HEK293 (cell line): ENCODE measurements at regions not wholly inside any gene's neighbourhood (a gene's known extent, or its start where the extent isn't known, plus 50 kb on each side); places are given as distances from the start of the nearest gene placed in this dataset.

Experiments
- CTCF ChIA-PET: fragments of 350-600 bp; formaldehyde crosslinking; extraction: SDS; loops from one replicate; lab custom pipeline; 2021; ENCODE audit warnings: antibody characterized with exemption; lab: Yijun Ruan, JAX
- POLR2A ChIA-PET: fragments of 300-600 bp; formaldehyde crosslinking; extraction: SDS; loops from one replicate; lab custom pipeline; 2020; ENCODE audit warnings: antibody characterized with exemption, inconsistent platforms; lab: Yijun Ruan, JAX
- H3K27ac ChIP-seq: fragments of 200-500 bp; sonication (Bioruptor generic); 2 replicates; pipeline ENCODE4 v1.5.1; 2014; ENCODE audit warnings: low read depth, low read length, control low read depth, inconsistent platforms; ENCODE audit errors: extremely low read depth
- H3K36me3 ChIP-seq, 2 experiments: fragments of 200-500 bp in 1 of 2; sonication (Bioruptor generic) in 1 of 2; 1 replicate in 1 of 2; 2 replicates in 1 of 2; pipeline ENCODE4 v1.5.1; 2014 to 2017; ENCODE audit warnings: inconsistent platforms in 2 of 2, low read length in 2 of 2; ENCODE audit not compliant: control insufficient read depth in 2 of 2, insufficient read depth in 1 of 2
- H3K4me1 ChIP-seq: fragments of 200-500 bp; sonication (Bioruptor generic); 2 replicates; pipeline ENCODE4 v1.5.1; 2014; ENCODE audit warnings: mild to moderate bottlenecking, low read length, inconsistent platforms; ENCODE audit not compliant: control insufficient read depth, insufficient read depth
- H3K4me3 ChIP-seq: 2 replicates; pipeline ENCODE4 v1.5.1; 2011; ENCODE audit warnings: low read depth, mild to moderate bottlenecking, control low read depth, low read length, moderate library complexity
- H3K9me3 ChIP-seq: fragments of 200-500 bp; sonication (Bioruptor generic); 2 replicates; pipeline ENCODE4 v1.5.1; 2014; ENCODE audit warnings: low read depth, low read length, inconsistent platforms; ENCODE audit not compliant: control insufficient read depth, insufficient read depth
- IKZF3 ChIP-seq: fragments of 450-650 bp; IDR thresholded peaks from 2 replicates; pipeline ENCODE4 v1.5.0; 2018; ENCODE audit warnings: missing biosample characterization, mild to moderate bottlenecking, missing genetic modification characterization, moderate library complexity
- MYNN ChIP-seq: fragments of 450-650 bp; formaldehyde crosslinking; IDR thresholded peaks from 2 replicates; pipeline ENCODE4 v1.5.1; 2016; ENCODE audit warnings: missing biosample characterization, missing genetic modification characterization, borderline replicate concordance
- REPIN1 ChIP-seq: fragments of 450-650 bp; formaldehyde crosslinking; IDR thresholded peaks from 2 replicates; pipeline ENCODE4 v1.5.1; 2017; ENCODE audit warnings: missing biosample characterization, missing genetic modification characterization, low read depth
- ZFP41 ChIP-seq: fragments of 450-650 bp; formaldehyde crosslinking; IDR thresholded peaks from 2 replicates; pipeline ENCODE4 v1.5.1; 2016; ENCODE audit warnings: missing biosample characterization, missing genetic modification characterization, borderline replicate concordance
- ZFP69B ChIP-seq: fragments of 450-650 bp; formaldehyde crosslinking; IDR thresholded peaks from 2 replicates; pipeline ENCODE4 v1.5.1; 2016; ENCODE audit warnings: missing biosample characterization, missing genetic modification characterization
- ZNF184 ChIP-seq: fragments of 450-650 bp; IDR thresholded peaks from 2 replicates; pipeline ENCODE4 v1.5.1; 2018; ENCODE audit warnings: missing biosample characterization, mild to moderate bottlenecking, missing genetic modification characterization
- ZNF2 ChIP-seq: fragments of 450-650 bp; formaldehyde crosslinking; IDR thresholded peaks from 2 replicates; pipeline ENCODE4 v1.5.1; 2016; ENCODE audit warnings: missing biosample characterization, missing genetic modification characterization
- ZNF214 ChIP-seq: fragments of 450-650 bp; formaldehyde crosslinking; IDR thresholded peaks from 2 replicates; pipeline ENCODE4 v1.5.1; 2017; ENCODE audit warnings: missing biosample characterization, mild to moderate bottlenecking, missing genetic modification characterization, borderline replicate concordance
- ZNF501 ChIP-seq: fragments of 450-650 bp; formaldehyde crosslinking; IDR thresholded peaks from 2 replicates; pipeline ENCODE4 v1.5.1; 2016; ENCODE audit warnings: missing biosample characterization, missing genetic modification characterization
- ZNF530 ChIP-seq: fragments of 450-650 bp; formaldehyde crosslinking; IDR thresholded peaks from 2 replicates; pipeline ENCODE4 v1.5.1; 2016; ENCODE audit warnings: low read depth, missing biosample characterization, missing genetic modification characterization
- ZNF623 ChIP-seq: fragments of 450-650 bp; formaldehyde crosslinking; IDR thresholded peaks from 2 replicates; pipeline ENCODE4 v1.5.1; 2016; ENCODE audit warnings: missing biosample characterization, missing genetic modification characterization
- ZNF629 ChIP-seq: fragments of 450-650 bp; formaldehyde crosslinking; IDR thresholded peaks from 2 replicates; pipeline ENCODE4 v1.5.1; 2017; ENCODE audit warnings: missing biosample characterization, missing genetic modification characterization
- ZNF707 ChIP-seq: fragments of 450-650 bp; formaldehyde crosslinking; IDR thresholded peaks from 2 replicates; pipeline ENCODE4 v1.5.1; 2016; ENCODE audit warnings: missing biosample characterization, missing genetic modification characterization
- ZNF785 ChIP-seq: fragments of 450-650 bp; formaldehyde crosslinking; IDR thresholded peaks from 2 replicates; pipeline ENCODE4 v1.5.1; 2016; ENCODE audit warnings: missing biosample characterization, missing genetic modification characterization
- TF ChIP-seq, protein P1 (sequence below): fragments of 450-650 bp; formaldehyde crosslinking; IDR thresholded peaks from 2 replicates; pipeline ENCODE4 v1.5.1; 2016; ENCODE audit warnings: missing biosample characterization, missing genetic modification characterization
- TF ChIP-seq, protein P2 (sequence below): fragments of 450-650 bp; formaldehyde crosslinking; IDR thresholded peaks from 2 replicates; pipeline ENCODE4 v1.5.1; 2016; ENCODE audit warnings: missing biosample characterization, missing genetic modification characterization
- TF ChIP-seq, protein P3 (sequence below): fragments of 450-650 bp; formaldehyde crosslinking; IDR thresholded peaks from 2 replicates; pipeline ENCODE4 v1.5.1; 2016; ENCODE audit warnings: missing biosample characterization, missing genetic modification characterization
- TF ChIP-seq, protein P4 (sequence below): fragments of 450-650 bp; formaldehyde crosslinking; IDR thresholded peaks from 2 replicates; pipeline ENCODE4 v1.5.1; 2016; ENCODE audit warnings: missing biosample characterization, missing genetic modification characterization
- TF ChIP-seq, protein P5 (sequence below): fragments of 450-650 bp; formaldehyde crosslinking; IDR thresholded peaks from 2 replicates; pipeline ENCODE4 v1.5.1; 2016; ENCODE audit warnings: missing biosample characterization, missing genetic modification characterization

DNA sequence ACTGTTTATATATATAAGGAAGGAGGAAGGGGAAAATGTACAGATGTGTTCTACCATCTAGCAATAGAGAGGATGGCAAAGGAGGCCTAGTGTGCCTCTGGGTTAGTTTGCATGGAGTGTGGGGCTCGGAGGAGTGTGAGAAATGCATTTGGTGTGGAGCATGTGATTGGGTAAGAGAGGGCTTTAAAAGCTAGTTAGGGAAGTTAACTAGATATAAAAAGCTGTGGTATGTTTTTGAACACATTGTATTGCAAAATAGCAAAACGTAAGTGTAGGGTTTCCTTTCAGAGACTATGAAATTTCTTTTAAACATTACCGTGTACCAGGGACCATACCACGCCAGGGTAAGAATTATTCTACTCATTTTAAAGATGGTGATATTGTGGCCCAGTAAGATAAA lies 53.3 kb upstream of the STXBP6 start:
- Histone ChIP-seq H3K36me3 (no peaks in the 10 kb centered on the region), H3K9me3 (no peaks in the 10 kb centered on the region), H3K4me1 (no peaks in the 10 kb centered on the region), H3K27ac (no peak overlapping the region), H3K4me3 (no peak overlapping the region)
- TF ChIP-seq ZFP69B (tag by site-specific recombination) (no peak), MYNN (tag by site-specific recombination) (no peak), ZNF501 (no peak), ZNF629 (no peak), ZNF184 (no peak), ZNF707 (tag by site-specific recombination) (no peak), ZNF214 (tag by site-specific recombination) (no peak), ZNF2 (tag by site-specific recombination) (no peak), IKZF3 (no peak), ZFP41 (tag by site-specific recombination) (no peak), REPIN1 (tag by site-specific recombination) (no peak)
- TF ChIP-seq, protein P1, sequence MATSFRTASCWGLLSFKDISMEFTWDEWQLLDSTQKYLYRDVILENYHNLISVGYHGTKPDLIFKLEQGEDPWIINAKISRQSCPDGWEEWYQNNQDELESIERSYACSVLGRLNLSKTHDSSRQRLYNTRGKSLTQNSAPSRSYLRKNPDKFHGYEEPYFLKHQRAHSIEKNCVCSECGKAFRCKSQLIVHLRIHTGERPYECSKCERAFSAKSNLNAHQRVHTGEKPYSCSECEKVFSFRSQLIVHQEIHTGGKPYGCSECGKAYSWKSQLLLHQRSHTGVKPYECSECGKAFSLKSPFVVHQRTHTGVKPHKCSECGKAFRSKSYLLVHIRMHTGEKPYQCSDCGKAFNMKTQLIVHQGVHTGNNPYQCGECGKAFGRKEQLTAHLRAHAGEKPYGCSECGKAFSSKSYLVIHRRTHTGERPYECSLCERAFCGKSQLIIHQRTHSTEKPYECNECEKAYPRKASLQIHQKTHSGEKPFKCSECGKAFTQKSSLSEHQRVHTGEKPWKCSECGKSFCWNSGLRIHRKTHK = no peak
- TF ChIP-seq, protein P2, sequence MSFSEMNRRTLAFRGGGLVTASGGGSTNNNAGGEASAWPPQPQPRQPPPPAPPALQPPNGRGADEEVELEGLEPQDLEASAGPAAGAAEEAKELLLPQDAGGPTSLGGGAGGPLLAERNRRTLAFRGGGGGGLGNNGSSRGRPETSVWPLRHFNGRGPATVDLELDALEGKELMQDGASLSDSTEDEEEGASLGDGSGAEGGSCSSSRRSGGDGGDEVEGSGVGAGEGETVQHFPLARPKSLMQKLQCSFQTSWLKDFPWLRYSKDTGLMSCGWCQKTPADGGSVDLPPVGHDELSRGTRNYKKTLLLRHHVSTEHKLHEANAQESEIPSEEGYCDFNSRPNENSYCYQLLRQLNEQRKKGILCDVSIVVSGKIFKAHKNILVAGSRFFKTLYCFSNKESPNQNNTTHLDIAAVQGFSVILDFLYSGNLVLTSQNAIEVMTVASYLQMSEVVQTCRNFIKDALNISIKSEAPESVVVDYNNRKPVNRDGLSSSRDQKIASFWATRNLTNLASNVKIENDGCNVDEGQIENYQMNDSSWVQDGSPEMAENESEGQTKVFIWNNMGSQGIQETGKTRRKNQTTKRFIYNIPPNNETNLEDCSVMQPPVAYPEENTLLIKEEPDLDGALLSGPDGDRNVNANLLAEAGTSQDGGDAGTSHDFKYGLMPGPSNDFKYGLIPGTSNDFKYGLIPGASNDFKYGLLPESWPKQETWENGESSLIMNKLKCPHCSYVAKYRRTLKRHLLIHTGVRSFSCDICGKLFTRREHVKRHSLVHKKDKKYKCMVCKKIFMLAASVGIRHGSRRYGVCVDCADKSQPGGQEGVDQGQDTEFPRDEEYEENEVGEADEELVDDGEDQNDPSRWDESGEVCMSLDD (tag by site-specific recombination) = no peak
- TF ChIP-seq, protein P3, sequence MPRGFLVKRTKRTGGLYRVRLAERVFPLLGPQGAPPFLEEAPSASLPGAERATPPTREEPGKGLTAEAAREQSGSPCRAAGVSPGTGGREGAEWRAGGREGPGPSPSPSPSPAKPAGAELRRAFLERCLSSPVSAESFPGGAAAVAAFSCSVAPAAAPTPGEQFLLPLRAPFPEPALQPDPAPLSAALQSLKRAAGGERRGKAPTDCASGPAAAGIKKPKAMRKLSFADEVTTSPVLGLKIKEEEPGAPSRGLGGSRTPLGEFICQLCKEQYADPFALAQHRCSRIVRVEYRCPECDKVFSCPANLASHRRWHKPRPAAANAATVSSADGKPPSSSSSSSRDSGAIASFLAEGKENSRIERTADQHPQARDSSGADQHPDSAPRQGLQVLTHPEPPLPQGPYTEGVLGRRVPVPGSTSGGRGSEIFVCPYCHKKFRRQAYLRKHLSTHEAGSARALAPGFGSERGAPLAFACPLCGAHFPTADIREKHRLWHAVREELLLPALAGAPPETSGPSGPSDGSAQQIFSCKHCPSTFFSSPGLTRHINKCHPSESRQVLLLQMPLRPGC (tag by site-specific recombination) = no peak
- TF ChIP-seq, protein P4, sequence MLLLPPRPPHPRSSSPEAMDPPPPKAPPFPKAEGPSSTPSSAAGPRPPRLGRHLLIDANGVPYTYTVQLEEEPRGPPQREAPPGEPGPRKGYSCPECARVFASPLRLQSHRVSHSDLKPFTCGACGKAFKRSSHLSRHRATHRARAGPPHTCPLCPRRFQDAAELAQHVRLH (tag by site-specific recombination) = no peak
- TF ChIP-seq, protein P5, sequence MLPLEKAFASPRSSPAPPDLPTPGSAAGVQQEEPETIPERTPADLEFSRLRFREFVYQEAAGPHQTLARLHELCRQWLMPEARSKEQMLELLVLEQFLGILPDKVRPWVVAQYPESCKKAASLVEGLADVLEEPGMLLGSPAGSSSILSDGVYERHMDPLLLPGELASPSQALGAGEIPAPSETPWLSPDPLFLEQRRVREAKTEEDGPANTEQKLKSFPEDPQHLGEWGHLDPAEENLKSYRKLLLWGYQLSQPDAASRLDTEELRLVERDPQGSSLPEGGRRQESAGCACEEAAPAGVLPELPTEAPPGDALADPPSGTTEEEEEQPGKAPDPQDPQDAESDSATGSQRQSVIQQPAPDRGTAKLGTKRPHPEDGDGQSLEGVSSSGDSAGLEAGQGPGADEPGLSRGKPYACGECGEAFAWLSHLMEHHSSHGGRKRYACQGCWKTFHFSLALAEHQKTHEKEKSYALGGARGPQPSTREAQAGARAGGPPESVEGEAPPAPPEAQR = no peak
- CTCF ChIA-PET = interaction anchor here (0.6 kb wide), 1 partner anchor 12 kb away, joined by 3 read pairs; no protein-coding TSS in a partner anchor
- POLR2A ChIA-PET = no interaction called here

DNA sequence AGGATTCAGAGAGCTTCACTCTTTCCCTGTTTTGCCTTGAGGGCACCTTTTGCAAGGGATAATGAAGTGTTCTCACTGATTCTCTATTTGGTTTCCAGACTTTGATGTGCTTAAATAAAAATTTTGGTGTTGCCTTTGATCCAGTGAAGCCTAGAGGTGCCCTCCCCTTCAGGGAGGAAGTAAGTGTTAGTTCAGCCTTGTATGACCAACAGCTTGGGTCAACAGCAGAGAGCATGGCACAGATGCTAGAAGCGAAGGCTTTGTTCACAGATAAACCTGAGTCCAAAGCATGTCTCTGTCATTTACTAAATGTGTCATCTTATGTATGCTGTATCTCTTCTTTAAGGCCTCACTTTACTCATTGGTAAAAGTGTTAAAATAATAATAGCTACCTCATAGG lies 52.8 kb upstream of the STXBP6 start:
- no peaks in the 10 kb centered on the region for H3K4me1 ChIP-seq
- H3K27ac ChIP-seq = no peak overlapping the region
- TF ChIP-seq ZNF623 (tag by site-specific recombination) (no peak), ZNF785 (tag by site-specific recombination) (no peak), ZNF530 (tag by site-specific recombination) (no peak)
- no peaks in the 10 kb centered on the region for H3K9me3 ChIP-seq
- no peaks in the 10 kb centered on the region for H3K36me3 ChIP-seq
- H3K4me3 ChIP-seq = no peak overlapping the region
- CTCF ChIA-PET = interaction anchor here (0.6 kb wide), 2 partner anchors 12 to 297 kb away, joined by 3 read pairs; no protein-coding TSS in a partner anchor
- POLR2A ChIA-PET = no interaction called here
